K562 (cell line): ENCODE measurements at regions not wholly inside any gene's neighbourhood (a gene's known extent, or its start where the extent isn't known, plus 50 kb on each side); places are given as distances from the start of the nearest gene placed in this dataset.

Experiments
- ATF7 ChIP-seq: fragments of 450-650 bp; IDR thresholded peaks from 2 replicates; pipeline ENCODE4 v1.7.1; 2014; ENCODE audit warnings: mild to moderate bottlenecking, moderate library complexity
- CREBBP ChIP-seq: IDR thresholded peaks from one replicate; pipeline ENCODE4 v1.6.1; 2012; ENCODE audit warnings: low read depth, mild to moderate bottlenecking, control low read depth, inconsistent platforms, low read length
- KAT2B ChIP-seq: IDR thresholded peaks from one replicate; pipeline ENCODE4 v1.6.1; 2012; ENCODE audit warnings: low read depth, mild to moderate bottlenecking, control low read depth, inconsistent platforms, low read length, moderate library complexity
- KAT7 ChIP-seq: sonication (generic); formaldehyde crosslinking; IDR thresholded peaks from 2 replicates; pipeline ENCODE4 v1.8.0; 2022; ENCODE audit warnings: missing genetic modification reagents, mild to moderate bottlenecking, borderline replicate concordance
- MTA3 ChIP-seq: fragments of 450-650 bp; formaldehyde crosslinking; IDR thresholded peaks from 2 replicates; pipeline ENCODE4 v1.6.1; 2017; ENCODE audit warnings: mild to moderate bottlenecking, borderline replicate concordance
- POLR2A ChIP-seq: fragments of 450-650 bp; conservative IDR thresholded peaks from 2 replicates; pipeline ENCODE4 v1.6.1; 2016
- USF1 ChIP-seq: sonication (generic); formaldehyde crosslinking; IDR thresholded peaks from 2 replicates; pipeline ENCODE4 v1.9.0; 2022; ENCODE audit warnings: mild to moderate bottlenecking, missing genetic modification reagents
- ZKSCAN1 ChIP-seq: fragments of 150-350 bp; IDR thresholded peaks from 2 replicates; pipeline ENCODE4 v1.6.1; 2016; ENCODE audit warnings: low read depth, low read length
- ZNF583 ChIP-seq: fragments of 250-450 bp; sonication (Bioruptor Pico); IDR thresholded peaks from 2 replicates; pipeline ENCODE4 v1.4.0; 2020
- TF ChIP-seq, protein P1 (sequence below), 3 experiments: IDR thresholded peaks in 2 of 3; conservative IDR thresholded peaks in 1 of 3; 2 replicates each; pipeline ENCODE4 v1.5.1; 2011 to 2012; ENCODE audit warnings: low read length in 3 of 3, mild to moderate bottlenecking in 3 of 3, control low read depth in 2 of 3, improper control_type of control experiment in 1 of 3, inconsistent platforms in 1 of 3, low read depth in 1 of 3, mixed read lengths in 1 of 3, moderate library complexity in 1 of 3; ENCODE audit not compliant: insufficient read depth in 2 of 3
- TF ChIP-seq, protein P2 (sequence below): fragments of 250-450 bp; sonication (Bioruptor Pico); IDR thresholded peaks from 2 replicates; pipeline ENCODE4 v1.5.0; 2021
- TF ChIP-seq, protein P3 (sequence below): fragments of 450-650 bp; formaldehyde crosslinking; IDR thresholded peaks from 2 replicates; pipeline ENCODE4 v1.4.0; 2022; ENCODE audit warnings: missing genetic modification characterization

DNA sequence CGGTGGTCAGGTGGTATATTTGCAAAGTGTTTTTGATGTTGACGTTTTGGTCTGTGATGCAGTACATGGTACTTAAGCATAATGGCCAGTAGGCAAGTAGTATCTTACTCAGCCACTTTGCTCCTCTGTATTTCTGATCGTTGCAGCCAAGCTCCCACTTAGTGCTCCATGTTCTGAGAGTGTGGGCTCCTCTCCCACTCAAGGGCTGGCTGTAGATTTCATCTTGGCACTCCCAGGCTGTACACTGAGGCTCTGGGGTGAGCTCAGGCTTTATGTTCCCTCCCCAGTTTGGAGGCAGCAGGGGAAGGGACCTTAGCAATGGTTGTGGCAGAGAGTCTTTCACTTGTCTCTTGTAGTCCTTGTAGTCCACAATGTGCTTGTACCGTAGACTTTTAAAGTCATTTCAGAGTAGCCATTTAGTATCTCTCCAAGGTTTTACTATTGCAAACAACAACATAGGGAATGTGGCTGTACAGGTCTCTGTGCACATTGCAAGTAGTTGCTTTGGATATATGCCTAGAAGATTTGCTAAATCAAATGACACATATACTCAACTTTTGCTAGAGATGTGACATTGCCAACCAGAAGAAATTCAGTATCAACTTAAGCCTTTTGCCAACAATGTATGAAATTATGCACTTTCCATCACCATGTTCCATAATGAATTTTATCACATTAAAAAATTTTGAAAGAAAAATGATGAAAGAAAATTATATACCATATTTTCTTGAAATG, 304.3 kb upstream of the CTNND2 start:
- TF ChIP-seq, protein P1, sequence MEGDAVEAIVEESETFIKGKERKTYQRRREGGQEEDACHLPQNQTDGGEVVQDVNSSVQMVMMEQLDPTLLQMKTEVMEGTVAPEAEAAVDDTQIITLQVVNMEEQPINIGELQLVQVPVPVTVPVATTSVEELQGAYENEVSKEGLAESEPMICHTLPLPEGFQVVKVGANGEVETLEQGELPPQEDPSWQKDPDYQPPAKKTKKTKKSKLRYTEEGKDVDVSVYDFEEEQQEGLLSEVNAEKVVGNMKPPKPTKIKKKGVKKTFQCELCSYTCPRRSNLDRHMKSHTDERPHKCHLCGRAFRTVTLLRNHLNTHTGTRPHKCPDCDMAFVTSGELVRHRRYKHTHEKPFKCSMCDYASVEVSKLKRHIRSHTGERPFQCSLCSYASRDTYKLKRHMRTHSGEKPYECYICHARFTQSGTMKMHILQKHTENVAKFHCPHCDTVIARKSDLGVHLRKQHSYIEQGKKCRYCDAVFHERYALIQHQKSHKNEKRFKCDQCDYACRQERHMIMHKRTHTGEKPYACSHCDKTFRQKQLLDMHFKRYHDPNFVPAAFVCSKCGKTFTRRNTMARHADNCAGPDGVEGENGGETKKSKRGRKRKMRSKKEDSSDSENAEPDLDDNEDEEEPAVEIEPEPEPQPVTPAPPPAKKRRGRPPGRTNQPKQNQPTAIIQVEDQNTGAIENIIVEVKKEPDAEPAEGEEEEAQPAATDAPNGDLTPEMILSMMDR (IDR thresholded peaks at IDR 0.05 in 2 of 3, conservative IDR thresholded peaks at IDR 0.05 in 1 of 3; ENCODE audit: insufficient read depth in 2 of 3, low read depth in 1 of 3, low read length in 3 of 3) = no peak
- TF ChIP-seq POLR2A = no peak
- TF ChIP-seq KAT2B = no peak
- no peak for TF ChIP-seq ZNF583 (CRISPR knock-in tag)
- no peak for TF ChIP-seq ZKSCAN1
- no peak for TF ChIP-seq KAT7 (CRISPR knock-in tag)
- no peak for TF ChIP-seq MTA3
- TF ChIP-seq ATF7 = no peak
- no peak for TF ChIP-seq CREBBP
- TF ChIP-seq, protein P2, sequence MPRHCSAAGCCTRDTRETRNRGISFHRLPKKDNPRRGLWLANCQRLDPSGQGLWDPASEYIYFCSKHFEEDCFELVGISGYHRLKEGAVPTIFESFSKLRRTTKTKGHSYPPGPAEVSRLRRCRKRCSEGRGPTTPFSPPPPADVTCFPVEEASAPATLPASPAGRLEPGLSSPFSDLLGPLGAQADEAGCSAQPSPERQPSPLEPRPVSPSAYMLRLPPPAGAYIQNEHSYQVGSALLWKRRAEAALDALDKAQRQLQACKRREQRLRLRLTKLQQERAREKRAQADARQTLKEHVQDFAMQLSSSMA (CRISPR knock-in tag) = no peak
- TF ChIP-seq USF1 = no peak
- TF ChIP-seq, protein P3, sequence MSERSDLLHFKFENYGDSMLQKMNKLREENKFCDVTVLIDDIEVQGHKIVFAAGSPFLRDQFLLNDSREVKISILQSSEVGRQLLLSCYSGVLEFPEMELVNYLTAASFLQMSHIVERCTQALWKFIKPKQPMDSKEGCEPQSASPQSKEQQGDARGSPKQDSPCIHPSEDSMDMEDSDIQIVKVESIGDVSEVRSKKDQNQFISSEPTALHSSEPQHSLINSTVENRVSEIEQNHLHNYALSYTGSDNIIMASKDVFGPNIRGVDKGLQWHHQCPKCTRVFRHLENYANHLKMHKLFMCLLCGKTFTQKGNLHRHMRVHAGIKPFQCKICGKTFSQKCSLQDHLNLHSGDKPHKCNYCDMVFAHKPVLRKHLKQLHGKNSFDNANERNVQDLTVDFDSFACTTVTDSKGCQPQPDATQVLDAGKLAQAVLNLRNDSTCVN = no peak
